GM23338 (cell line): ENCODE measurements at regions not wholly inside any gene's neighbourhood (a gene's known extent, or its start where the extent isn't known, plus 50 kb on each side); places are given as distances from the start of the nearest gene placed in this dataset.

Source experiments
- ATAC-seq: fragments of 200-7000 bp; cut with Tn5 transposase; 3 replicates; pipeline ENCODE4 v1.9.1; 2020
- DNase-seq: peaks from one replicate; pipeline ENCODE4 v3.0.0-alpha.2; 2015; ENCODE audit warnings: low spot score
- H2AFZ ChIP-seq: fragments of 200-600 bp; sonication (generic); 2 replicates; pipeline ENCODE4 v1.8.0; 2016; ENCODE audit warnings: antibody characterized with exemption, mild to moderate bottlenecking, moderate library complexity
- H3F3A ChIP-seq: fragments of 200-600 bp; sonication (generic); replicated peaks from 2 replicates; pipeline ENCODE4 v1.8.0; 2017; ENCODE audit warnings: antibody characterized with exemption, mixed run types, low read depth
- H3K27ac ChIP-seq: fragments of 200-600 bp; sonication (generic); 2 replicates; pipeline ENCODE4 v1.6.1; 2016; ENCODE audit warnings: low read depth
- H3K27me3 ChIP-seq: fragments of 200-600 bp; sonication (generic); 2 replicates; pipeline ENCODE4 v1.8.0; 2016; ENCODE audit warnings: mild to moderate bottlenecking, mixed run types, moderate library complexity; ENCODE audit not compliant: insufficient read depth
- H3K36me3 ChIP-seq: fragments of 200-600 bp; sonication (generic); 2 replicates; pipeline ENCODE4 v1.8.0; 2016; ENCODE audit warnings: mild to moderate bottlenecking; ENCODE audit not compliant: insufficient read depth
- H3K4me1 ChIP-seq: fragments of 200-600 bp; sonication (generic); 2 replicates; pipeline ENCODE4 v1.8.0; 2016; ENCODE audit warnings: mild to moderate bottlenecking, moderate library complexity; ENCODE audit not compliant: insufficient read depth
- H3K4me2 ChIP-seq: fragments of 200-600 bp; sonication (generic); 2 replicates; pipeline ENCODE4 v1.7.1; 2017; ENCODE audit warnings: mixed run types
- H3K4me3 ChIP-seq: fragments of 200-600 bp; sonication (generic); 2 replicates; pipeline ENCODE4 v1.6.1; 2016; ENCODE audit warnings: mixed run types
- H3K79me2 ChIP-seq: fragments of 200-600 bp; sonication (generic); replicated peaks from 2 replicates; pipeline ENCODE4 v1.8.0; 2017; ENCODE audit warnings: mild to moderate bottlenecking; ENCODE audit not compliant: insufficient read depth
- H3K9me2 ChIP-seq: fragments of 200-600 bp; sonication (generic); 2 replicates; pipeline ENCODE4 v1.8.0; 2017; ENCODE audit not compliant: insufficient read depth
- H4K20me1 ChIP-seq: fragments of 200-600 bp; sonication (generic); replicated peaks from 2 replicates; pipeline ENCODE4 v1.8.0; 2017; ENCODE audit warnings: mild to moderate bottlenecking; ENCODE audit not compliant: insufficient read depth
- H3K27ac Mint-ChIP-seq: 2 replicates; pipeline ENCODE4 v1.8.0; 2020; ENCODE audit warnings: inconsistent platforms, mild to moderate bottlenecking, moderate library complexity, mixed read lengths
- H3K27me3 Mint-ChIP-seq: 3 replicates; pipeline ENCODE4 v1.8.0; 2022; ENCODE audit warnings: low read depth, mild to moderate bottlenecking, moderate library complexity, mixed read lengths, inconsistent platforms; ENCODE audit not compliant: insufficient read depth, poor library complexity
- H3K36me3 Mint-ChIP-seq: 3 replicates; pipeline ENCODE4 v1.8.0; 2021; ENCODE audit warnings: low read depth, mild to moderate bottlenecking, inconsistent platforms, moderate library complexity, mixed read lengths
- H3K4me1 Mint-ChIP-seq: 3 replicates; pipeline ENCODE4 v1.8.0; 2020; ENCODE audit warnings: mild to moderate bottlenecking, inconsistent platforms, mixed read lengths
- H3K4me3 Mint-ChIP-seq: 3 replicates; pipeline ENCODE4 v1.8.0; 2021; ENCODE audit warnings: moderate library complexity, mild to moderate bottlenecking, inconsistent platforms, mixed read lengths
- H3K9me3 Mint-ChIP-seq: 3 replicates; pipeline ENCODE4 v1.8.0; 2020; ENCODE audit warnings: moderate library complexity, mild to moderate bottlenecking, inconsistent platforms, mixed read lengths
- CREB1 ChIP-seq: fragments of 250-450 bp; sonication (Bioruptor Pico); IDR thresholded peaks from 2 replicates; pipeline ENCODE4 v1.5.0; 2020; ENCODE audit warnings: low read depth, mild to moderate bottlenecking, moderate library complexity
- EZH2 ChIP-seq: fragments of 200-600 bp; sonication (generic); IDR thresholded peaks from one replicate; pipeline ENCODE4 v1.8.0; 2017; ENCODE audit warnings: antibody characterized with exemption, mild to moderate bottlenecking, low read depth; ENCODE audit not compliant: unreplicated experiment
- EZH2phosphoT487 ChIP-seq: fragments of 200-600 bp; sonication (generic); IDR thresholded peaks from one replicate; pipeline ENCODE4 v1.8.1; 2018; ENCODE audit warnings: antibody characterized with exemption; ENCODE audit not compliant: unreplicated experiment
- JUNB ChIP-seq: IDR thresholded peaks from one replicate; pipeline ENCODE4 v1.6.1; 2016; ENCODE audit warnings: antibody characterized with exemption; ENCODE audit not compliant: unreplicated experiment
- NANOG ChIP-seq: IDR thresholded peaks from 2 replicates; pipeline ENCODE4 v1.6.1; 2016; ENCODE audit warnings: antibody characterized with exemption, borderline replicate concordance
- POLR2AphosphoS5 ChIP-seq: IDR thresholded peaks from 2 replicates; pipeline ENCODE4 v1.6.1; 2016; ENCODE audit warnings: antibody characterized with exemption, low read depth
- STAT1 ChIP-seq: IDR thresholded peaks from one replicate; pipeline ENCODE4 v1.6.1; 2016; ENCODE audit warnings: antibody characterized with exemption; ENCODE audit not compliant: unreplicated experiment
- ZNF114 ChIP-seq: fragments of 250-450 bp; sonication (Bioruptor Pico); IDR thresholded peaks from 2 replicates; pipeline ENCODE4 v1.5.0; 2020; ENCODE audit warnings: mild to moderate bottlenecking, moderate library complexity
- ZNF331 ChIP-seq: fragments of 250-450 bp; sonication (Bioruptor Pico); IDR thresholded peaks from 2 replicates; pipeline ENCODE4 v1.5.0; 2020; ENCODE audit warnings: low read depth, mild to moderate bottlenecking, moderate library complexity
- TF ChIP-seq, protein P1 (sequence below): IDR thresholded peaks from 2 replicates; pipeline ENCODE4 v1.6.1; 2016; ENCODE audit warnings: antibody characterized with exemption
- TF ChIP-seq, protein P2 (sequence below): fragments of 250-450 bp; sonication (Bioruptor Pico); IDR thresholded peaks from 2 replicates; pipeline ENCODE4 v1.5.0; 2020; ENCODE audit warnings: mild to moderate bottlenecking, moderate library complexity
- TF ChIP-seq, protein P3 (sequence below): IDR thresholded peaks from one replicate; pipeline ENCODE4 v1.6.1; 2018; ENCODE audit warnings: antibody characterized with exemption; ENCODE audit not compliant: unreplicated experiment
- TF ChIP-seq, protein P4 (sequence below), 2 experiments: fragments of 200-600 bp in 1 of 2; sonication (generic) in 1 of 2; conservative IDR thresholded peaks; 2 replicates each; pipeline versions ENCODE4 v1.5.1 to v1.6.1; 2016 to 2017; ENCODE audit warnings: antibody characterized with exemption in 2 of 2, low read depth in 2 of 2, mild to moderate bottlenecking in 2 of 2, moderate library complexity in 1 of 2

DNA sequence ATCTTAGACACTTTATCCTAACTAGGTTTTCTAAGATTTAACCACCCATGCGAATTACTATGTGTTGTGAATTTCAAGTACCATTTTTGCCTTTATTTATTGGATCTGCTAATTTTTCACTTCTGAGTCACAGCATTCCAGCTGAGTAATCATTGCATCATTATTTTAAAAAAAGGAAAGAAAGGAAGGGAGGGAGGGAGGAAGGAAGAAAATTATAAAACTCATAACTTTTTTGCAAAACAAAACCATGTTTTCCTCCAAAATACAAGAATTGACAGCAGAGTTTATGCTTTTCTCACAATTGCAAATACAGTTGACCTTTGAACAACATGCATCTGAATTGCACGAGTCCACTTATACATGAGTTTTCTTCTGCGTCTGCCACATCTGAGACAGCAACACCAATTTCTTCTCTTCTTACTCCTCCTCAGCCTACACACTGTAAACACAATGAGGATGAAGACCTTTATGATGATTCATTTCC lies 651.4 kb upstream of the NECTIN3 start:
- no peak overlapping the region for H3K4me3 Mint-ChIP-seq
- Histone ChIP-seq H3K4me2 (no peak overlapping the region), H3K79me2 (no peaks in the 10 kb centered on the region), H3F3A (no peaks in the 10 kb centered on the region), H3K36me3 (no peaks in the 10 kb centered on the region), H4K20me1 (no peaks in the 10 kb centered on the region), H3K27me3 (no peaks in the 10 kb centered on the region), H3K27ac (no peak overlapping the region), H3K9me2 (peaks cover 15% of the 10 kb centered on the region; the same call in 1 of the 2 replicates), H3K4me3 (no peak overlapping the region), H3K4me1 (no peaks in the 10 kb centered on the region), H2AFZ (no peak overlapping the region)
- no peaks in the 10 kb centered on the region for H3K9me3 Mint-ChIP-seq
- ATAC-seq (no peak), DNase-seq (no peak)
- H3K4me1 Mint-ChIP-seq: peaks cover 7% of the 10 kb centered on the region
- H3K27ac Mint-ChIP-seq: peak overlapping the region; percentile 53
- no peaks in the 10 kb centered on the region for H3K27me3 Mint-ChIP-seq
- TF ChIP-seq POLR2AphosphoS5 (no peak), ZNF331 (CRISPR knock-in tag) (no peak), EZH2 (no peak), EZH2phosphoT487 (no peak), STAT1 (no peak), CREB1 (CRISPR knock-in tag) (no peak), NANOG (no peak), ZNF114 (CRISPR knock-in tag) (no peak), JUNB (no peak)
- TF ChIP-seq, protein P1, sequence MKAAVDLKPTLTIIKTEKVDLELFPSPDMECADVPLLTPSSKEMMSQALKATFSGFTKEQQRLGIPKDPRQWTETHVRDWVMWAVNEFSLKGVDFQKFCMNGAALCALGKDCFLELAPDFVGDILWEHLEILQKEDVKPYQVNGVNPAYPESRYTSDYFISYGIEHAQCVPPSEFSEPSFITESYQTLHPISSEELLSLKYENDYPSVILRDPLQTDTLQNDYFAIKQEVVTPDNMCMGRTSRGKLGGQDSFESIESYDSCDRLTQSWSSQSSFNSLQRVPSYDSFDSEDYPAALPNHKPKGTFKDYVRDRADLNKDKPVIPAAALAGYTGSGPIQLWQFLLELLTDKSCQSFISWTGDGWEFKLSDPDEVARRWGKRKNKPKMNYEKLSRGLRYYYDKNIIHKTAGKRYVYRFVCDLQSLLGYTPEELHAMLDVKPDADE: no peak
- TF ChIP-seq, protein P2, sequence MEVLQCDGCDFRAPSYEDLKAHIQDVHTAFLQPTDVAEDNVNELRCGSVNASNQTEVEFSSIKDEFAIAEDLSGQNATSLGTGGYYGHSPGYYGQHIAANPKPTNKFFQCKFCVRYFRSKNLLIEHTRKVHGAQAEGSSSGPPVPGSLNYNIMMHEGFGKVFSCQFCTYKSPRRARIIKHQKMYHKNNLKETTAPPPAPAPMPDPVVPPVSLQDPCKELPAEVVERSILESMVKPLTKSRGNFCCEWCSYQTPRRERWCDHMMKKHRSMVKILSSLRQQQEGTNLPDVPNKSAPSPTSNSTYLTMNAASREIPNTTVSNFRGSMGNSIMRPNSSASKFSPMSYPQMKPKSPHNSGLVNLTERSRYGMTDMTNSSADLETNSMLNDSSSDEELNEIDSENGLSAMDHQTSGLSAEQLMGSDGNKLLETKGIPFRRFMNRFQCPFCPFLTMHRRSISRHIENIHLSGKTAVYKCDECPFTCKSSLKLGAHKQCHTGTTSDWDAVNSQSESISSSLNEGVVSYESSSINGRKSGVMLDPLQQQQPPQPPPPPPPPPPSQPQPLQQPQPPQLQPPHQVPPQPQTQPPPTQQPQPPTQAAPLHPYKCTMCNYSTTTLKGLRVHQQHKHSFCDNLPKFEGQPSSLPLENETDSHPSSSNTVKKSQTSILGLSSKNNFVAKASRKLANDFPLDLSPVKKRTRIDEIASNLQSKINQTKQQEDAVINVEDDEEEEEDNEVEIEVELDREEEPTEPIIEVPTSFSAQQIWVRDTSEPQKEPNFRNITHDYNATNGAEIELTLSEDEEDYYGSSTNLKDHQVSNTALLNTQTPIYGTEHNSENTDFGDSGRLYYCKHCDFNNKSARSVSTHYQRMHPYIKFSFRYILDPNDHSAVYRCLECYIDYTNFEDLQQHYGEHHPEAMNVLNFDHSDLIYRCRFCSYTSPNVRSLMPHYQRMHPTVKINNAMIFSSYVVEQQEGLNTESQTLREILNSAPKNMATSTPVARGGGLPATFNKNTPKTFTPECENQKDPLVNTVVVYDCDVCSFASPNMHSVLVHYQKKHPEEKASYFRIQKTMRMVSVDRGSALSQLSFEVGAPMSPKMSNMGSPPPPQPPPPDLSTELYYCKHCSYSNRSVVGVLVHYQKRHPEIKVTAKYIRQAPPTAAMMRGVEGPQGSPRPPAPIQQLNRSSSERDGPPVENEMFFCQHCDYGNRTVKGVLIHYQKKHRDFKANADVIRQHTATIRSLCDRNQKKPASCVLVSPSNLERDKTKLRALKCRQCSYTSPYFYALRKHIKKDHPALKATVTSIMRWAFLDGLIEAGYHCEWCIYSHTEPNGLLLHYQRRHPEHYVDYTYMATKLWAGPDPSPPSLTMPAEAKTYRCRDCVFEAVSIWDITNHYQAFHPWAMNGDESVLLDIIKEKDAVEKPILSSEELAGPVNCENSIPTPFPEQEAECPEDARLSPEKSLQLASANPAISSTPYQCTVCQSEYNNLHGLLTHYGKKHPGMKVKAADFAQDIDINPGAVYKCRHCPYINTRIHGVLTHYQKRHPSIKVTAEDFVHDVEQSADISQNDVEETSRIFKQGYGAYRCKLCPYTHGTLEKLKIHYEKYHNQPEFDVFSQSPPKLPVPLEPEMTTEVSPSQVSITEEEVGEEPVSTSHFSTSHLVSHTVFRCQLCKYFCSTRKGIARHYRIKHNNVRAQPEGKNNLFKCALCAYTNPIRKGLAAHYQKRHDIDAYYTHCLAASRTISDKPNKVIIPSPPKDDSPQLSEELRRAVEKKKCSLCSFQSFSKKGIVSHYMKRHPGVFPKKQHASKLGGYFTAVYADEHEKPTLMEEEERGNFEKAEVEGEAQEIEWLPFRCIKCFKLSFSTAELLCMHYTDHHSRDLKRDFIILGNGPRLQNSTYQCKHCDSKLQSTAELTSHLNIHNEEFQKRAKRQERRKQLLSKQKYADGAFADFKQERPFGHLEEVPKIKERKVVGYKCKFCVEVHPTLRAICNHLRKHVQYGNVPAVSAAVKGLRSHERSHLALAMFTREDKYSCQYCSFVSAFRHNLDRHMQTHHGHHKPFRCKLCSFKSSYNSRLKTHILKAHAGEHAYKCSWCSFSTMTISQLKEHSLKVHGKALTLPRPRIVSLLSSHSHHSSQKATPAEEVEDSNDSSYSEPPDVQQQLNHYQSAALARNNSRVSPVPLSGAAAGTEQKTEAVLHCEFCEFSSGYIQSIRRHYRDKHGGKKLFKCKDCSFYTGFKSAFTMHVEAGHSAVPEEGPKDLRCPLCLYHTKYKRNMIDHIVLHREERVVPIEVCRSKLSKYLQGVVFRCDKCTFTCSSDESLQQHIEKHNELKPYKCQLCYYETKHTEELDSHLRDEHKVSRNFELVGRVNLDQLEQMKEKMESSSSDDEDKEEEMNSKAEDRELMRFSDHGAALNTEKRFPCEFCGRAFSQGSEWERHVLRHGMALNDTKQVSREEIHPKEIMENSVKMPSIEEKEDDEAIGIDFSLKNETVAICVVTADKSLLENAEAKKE (CRISPR knock-in tag): no peak
- TF ChIP-seq, protein P3, sequence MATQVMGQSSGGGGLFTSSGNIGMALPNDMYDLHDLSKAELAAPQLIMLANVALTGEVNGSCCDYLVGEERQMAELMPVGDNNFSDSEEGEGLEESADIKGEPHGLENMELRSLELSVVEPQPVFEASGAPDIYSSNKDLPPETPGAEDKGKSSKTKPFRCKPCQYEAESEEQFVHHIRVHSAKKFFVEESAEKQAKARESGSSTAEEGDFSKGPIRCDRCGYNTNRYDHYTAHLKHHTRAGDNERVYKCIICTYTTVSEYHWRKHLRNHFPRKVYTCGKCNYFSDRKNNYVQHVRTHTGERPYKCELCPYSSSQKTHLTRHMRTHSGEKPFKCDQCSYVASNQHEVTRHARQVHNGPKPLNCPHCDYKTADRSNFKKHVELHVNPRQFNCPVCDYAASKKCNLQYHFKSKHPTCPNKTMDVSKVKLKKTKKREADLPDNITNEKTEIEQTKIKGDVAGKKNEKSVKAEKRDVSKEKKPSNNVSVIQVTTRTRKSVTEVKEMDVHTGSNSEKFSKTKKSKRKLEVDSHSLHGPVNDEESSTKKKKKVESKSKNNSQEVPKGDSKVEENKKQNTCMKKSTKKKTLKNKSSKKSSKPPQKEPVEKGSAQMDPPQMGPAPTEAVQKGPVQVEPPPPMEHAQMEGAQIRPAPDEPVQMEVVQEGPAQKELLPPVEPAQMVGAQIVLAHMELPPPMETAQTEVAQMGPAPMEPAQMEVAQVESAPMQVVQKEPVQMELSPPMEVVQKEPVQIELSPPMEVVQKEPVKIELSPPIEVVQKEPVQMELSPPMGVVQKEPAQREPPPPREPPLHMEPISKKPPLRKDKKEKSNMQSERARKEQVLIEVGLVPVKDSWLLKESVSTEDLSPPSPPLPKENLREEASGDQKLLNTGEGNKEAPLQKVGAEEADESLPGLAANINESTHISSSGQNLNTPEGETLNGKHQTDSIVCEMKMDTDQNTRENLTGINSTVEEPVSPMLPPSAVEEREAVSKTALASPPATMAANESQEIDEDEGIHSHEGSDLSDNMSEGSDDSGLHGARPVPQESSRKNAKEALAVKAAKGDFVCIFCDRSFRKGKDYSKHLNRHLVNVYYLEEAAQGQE: no peak
- TF ChIP-seq, protein P4, sequence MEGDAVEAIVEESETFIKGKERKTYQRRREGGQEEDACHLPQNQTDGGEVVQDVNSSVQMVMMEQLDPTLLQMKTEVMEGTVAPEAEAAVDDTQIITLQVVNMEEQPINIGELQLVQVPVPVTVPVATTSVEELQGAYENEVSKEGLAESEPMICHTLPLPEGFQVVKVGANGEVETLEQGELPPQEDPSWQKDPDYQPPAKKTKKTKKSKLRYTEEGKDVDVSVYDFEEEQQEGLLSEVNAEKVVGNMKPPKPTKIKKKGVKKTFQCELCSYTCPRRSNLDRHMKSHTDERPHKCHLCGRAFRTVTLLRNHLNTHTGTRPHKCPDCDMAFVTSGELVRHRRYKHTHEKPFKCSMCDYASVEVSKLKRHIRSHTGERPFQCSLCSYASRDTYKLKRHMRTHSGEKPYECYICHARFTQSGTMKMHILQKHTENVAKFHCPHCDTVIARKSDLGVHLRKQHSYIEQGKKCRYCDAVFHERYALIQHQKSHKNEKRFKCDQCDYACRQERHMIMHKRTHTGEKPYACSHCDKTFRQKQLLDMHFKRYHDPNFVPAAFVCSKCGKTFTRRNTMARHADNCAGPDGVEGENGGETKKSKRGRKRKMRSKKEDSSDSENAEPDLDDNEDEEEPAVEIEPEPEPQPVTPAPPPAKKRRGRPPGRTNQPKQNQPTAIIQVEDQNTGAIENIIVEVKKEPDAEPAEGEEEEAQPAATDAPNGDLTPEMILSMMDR (conservative IDR thresholded peaks at IDR 0.05; ENCODE audit: low read depth in 2 of 2): no peak
- no peaks in the 10 kb centered on the region for H3K36me3 Mint-ChIP-seq
